ENCODE measurements at regions not wholly inside any gene's neighbourhood (a gene's known extent, or its start where the extent isn't known, plus 50 kb on each side); places are given as distances from the start of the nearest gene placed in this dataset.
"Not testable (repeated sequence)": the region's sequence is repeated elsewhere in the genome, so short reads cannot be mapped to it uniquely, and the experiment has no call there.

- BruUV-seq (replicated peaks) = no TSS peak
- CTCF ChIA-PET (ENCODE audit: unreplicated experiment) = no interaction called here
- Histone ChIP-seq H4K20me1 (ENCODE audit: insufficient read depth, low read length) (no peaks in the 10 kb centered on the region), H3K36me3 (ENCODE audit: insufficient read depth, low read length) (no peaks in the 10 kb centered on the region), H3K4me1 (ENCODE audit: insufficient read depth, low read length, poor library complexity, severe bottlenecking) (no peaks in the 10 kb centered on the region), H3K27ac (ENCODE audit: low read depth, low read length, poor library complexity, severe bottlenecking) (no peak overlapping the region), H3K4me2 (ENCODE audit: low read length) (no peak overlapping the region), H3K79me2 (ENCODE audit: insufficient read depth, low read depth, low read length) (no peaks in the 10 kb centered on the region), H3K9me2 (ENCODE audit: insufficient read depth, low read length) (no peaks in the 10 kb centered on the region), H3K9me3 (ENCODE audit: low read length) (no peaks in the 10 kb centered on the region), H3K4me3 (ENCODE audit: low read depth, low read length, poor library complexity, severe bottlenecking) (no peak overlapping the region), H2AFZ (ENCODE audit: low read length) (no peak overlapping the region)
- DNase-seq (ENCODE audit: low spot score) = no peak
- TF ChIP-seq CTCF (conservative IDR thresholded peaks at IDR 0.05; ENCODE audit: low read length) (no peak), EZH2phosphoT487 (IDR thresholded peaks at IDR 0.05; ENCODE audit: borderline replicate concordance, low read depth, low read length) (no peak)
- intact Hi-C loops (cut with micrococcal nuclease; ENCODE audit: unreplicated experiment) = no loop called here
- POLR2A ChIA-PET = no interaction called here
These were observed 146.5 kb downstream of the TRIM43 start for GRCh38 chr2:95738301-95738700.

GRCh38 chr2:95752126-95752525 is 160.3 kb downstream of the TRIM43 start:
- POLR2A ChIA-PET; H4K20me1 ChIP-seq (ENCODE audit: insufficient read depth, low read length); H3K27ac ChIP-seq (ENCODE audit: low read depth, low read length, poor library complexity, severe bottlenecking); H3K4me2 ChIP-seq (ENCODE audit: low read length); H3K4me3 ChIP-seq (ENCODE audit: low read depth, low read length, poor library complexity, severe bottlenecking); H3K9me3 ChIP-seq (ENCODE audit: low read length); CTCF ChIA-PET (ENCODE audit: unreplicated experiment); H2AFZ ChIP-seq (ENCODE audit: low read length); intact Hi-C loops (cut with micrococcal nuclease; ENCODE audit: unreplicated experiment); BruUV-seq (replicated peaks); H3K9me2 ChIP-seq (ENCODE audit: insufficient read depth, low read length); H3K36me3 ChIP-seq (ENCODE audit: insufficient read depth, low read length); DNase-seq (ENCODE audit: low spot score); H3K4me1 ChIP-seq (ENCODE audit: insufficient read depth, low read length, poor library complexity, severe bottlenecking); H3K79me2 ChIP-seq (ENCODE audit: insufficient read depth, low read depth, low read length): not testable (repeated sequence)

- H3K9me2 ChIP-seq (ENCODE audit: insufficient read depth, low read length); CTCF ChIA-PET (ENCODE audit: unreplicated experiment); H3K79me2 ChIP-seq (ENCODE audit: insufficient read depth, low read depth, low read length); H3K4me2 ChIP-seq (ENCODE audit: low read length); H3K9me3 ChIP-seq (ENCODE audit: low read length); H3K36me3 ChIP-seq (ENCODE audit: insufficient read depth, low read length); H3K4me1 ChIP-seq (ENCODE audit: insufficient read depth, low read length, poor library complexity, severe bottlenecking); H4K20me1 ChIP-seq (ENCODE audit: insufficient read depth, low read length); BruUV-seq (replicated peaks); H3K4me3 ChIP-seq (ENCODE audit: low read depth, low read length, poor library complexity, severe bottlenecking); DNase-seq (ENCODE audit: low spot score); H2AFZ ChIP-seq (ENCODE audit: low read length); H3K27ac ChIP-seq (ENCODE audit: low read depth, low read length, poor library complexity, severe bottlenecking); intact Hi-C loops (cut with micrococcal nuclease; ENCODE audit: unreplicated experiment): not testable (repeated sequence)
- POLR2A ChIA-PET = interaction anchor here (0.7 kb wide), 1 partner anchor 30 kb away, joined by 3 read pairs; no protein-coding TSS in a partner anchor
These were observed 162.0 kb downstream of the TRIM43 start for GRCh38 chr2:95753812-95754211.

- H3K36me3 ChIP-seq (ENCODE audit: insufficient read depth, low read length); BruUV-seq (replicated peaks); H2AFZ ChIP-seq (ENCODE audit: low read length); H3K9me3 ChIP-seq (ENCODE audit: low read length); H3K4me2 ChIP-seq (ENCODE audit: low read length); H4K20me1 ChIP-seq (ENCODE audit: insufficient read depth, low read length); H3K79me2 ChIP-seq (ENCODE audit: insufficient read depth, low read depth, low read length); CTCF ChIA-PET (ENCODE audit: unreplicated experiment); intact Hi-C loops (cut with micrococcal nuclease; ENCODE audit: unreplicated experiment); H3K27ac ChIP-seq (ENCODE audit: low read depth, low read length, poor library complexity, severe bottlenecking); DNase-seq (ENCODE audit: low spot score); H3K4me3 ChIP-seq (ENCODE audit: low read depth, low read length, poor library complexity, severe bottlenecking); H3K4me1 ChIP-seq (ENCODE audit: insufficient read depth, low read length, poor library complexity, severe bottlenecking); H3K9me2 ChIP-seq (ENCODE audit: insufficient read depth, low read length): not testable (repeated sequence)
- POLR2A ChIA-PET = interaction anchor here (0.7 kb wide), 1 partner anchor 31 kb away, joined by 3 read pairs; no protein-coding TSS in a partner anchor
These were observed 162.4 kb downstream of the TRIM43 start for GRCh38 chr2:95754213-95754612.

- H3K4me2 ChIP-seq (ENCODE audit: low read length); H3K9me3 ChIP-seq (ENCODE audit: low read length); DNase-seq (ENCODE audit: low spot score); H3K27ac ChIP-seq (ENCODE audit: low read depth, low read length, poor library complexity, severe bottlenecking); H3K4me3 ChIP-seq (ENCODE audit: low read depth, low read length, poor library complexity, severe bottlenecking); H2AFZ ChIP-seq (ENCODE audit: low read length); POLR2A ChIA-PET; H3K36me3 ChIP-seq (ENCODE audit: insufficient read depth, low read length); BruUV-seq (replicated peaks); H3K9me2 ChIP-seq (ENCODE audit: insufficient read depth, low read length); CTCF ChIA-PET (ENCODE audit: unreplicated experiment); H3K79me2 ChIP-seq (ENCODE audit: insufficient read depth, low read depth, low read length); H3K4me1 ChIP-seq (ENCODE audit: insufficient read depth, low read length, poor library complexity, severe bottlenecking); intact Hi-C loops (cut with micrococcal nuclease; ENCODE audit: unreplicated experiment); H4K20me1 ChIP-seq (ENCODE audit: insufficient read depth, low read length): not testable (repeated sequence)
These were observed 163.2 kb downstream of the TRIM43 start for GRCh38 chr2:95754819-95755563.

Measured in OCI-LY7 (cell line).